Keratinocyte (primary cell): ENCODE measurements at regions not wholly inside any gene's neighbourhood (a gene's known extent, or its start where the extent isn't known, plus 50 kb on each side); places are given as distances from the start of the nearest gene placed in this dataset.

Experiments
- DNase-seq: peaks from one replicate; pipeline ENCODE4 v3.0.0-alpha.2; 2011; ENCODE audit warnings: low read depth, missing footprints, low spot score
- FAIRE-seq: peaks from 2 replicates; lab custom pipeline; 2011; peaks lifted over from hg19 to GRCh38; lab: Jason Lieb, UNC
- H2AFZ ChIP-seq: 2 replicates; pipeline ENCODE4 v1.6.0; 2012; ENCODE audit warnings: low read length, control low read depth, inconsistent platforms; ENCODE audit not compliant: control insufficient read depth
- H3K27ac ChIP-seq: 2 replicates; pipeline ENCODE4 v1.5.1; 2011; ENCODE audit warnings: low read length; ENCODE audit not compliant: control insufficient read depth, insufficient read depth
- H3K27me3 ChIP-seq: 3 replicates; pipeline ENCODE4 v1.6.0; 2011; ENCODE audit warnings: low read length; ENCODE audit not compliant: control insufficient read depth, insufficient read depth; ENCODE audit errors: extremely low read depth
- H3K36me3 ChIP-seq, 2 experiments: 2 replicates in 1 of 2; 3 replicates in 1 of 2; pipeline ENCODE4 v1.5.1; 2011; ENCODE audit warnings: low read length in 2 of 2, mild to moderate bottlenecking in 1 of 2; ENCODE audit not compliant: control insufficient read depth in 2 of 2, insufficient read depth in 2 of 2; ENCODE audit errors: extremely low read depth in 1 of 2
- H3K4me1 ChIP-seq: 3 replicates; pipeline ENCODE4 v1.5.1; 2011; ENCODE audit warnings: low read length; ENCODE audit not compliant: control insufficient read depth, insufficient read depth; ENCODE audit errors: extremely low read depth
- H3K4me2 ChIP-seq: 3 replicates; pipeline ENCODE4 v1.6.0; 2011; ENCODE audit warnings: low read depth, low read length; ENCODE audit not compliant: control insufficient read depth, insufficient read depth; ENCODE audit errors: extremely low read depth
- H3K4me3 ChIP-seq, 3 experiments: fragments of 200-600 bp in 1 of 3; sonication (generic) in 1 of 3; 2 replicates in 2 of 3; 3 replicates in 1 of 3; pipeline ENCODE4 v1.5.1; 2011 to 2016; ENCODE audit warnings: low read length in 3 of 3, mild to moderate bottlenecking in 3 of 3, control low read depth in 2 of 3, inconsistent platforms in 1 of 3, low read depth in 1 of 3, mixed read lengths in 1 of 3, mixed run types in 1 of 3, moderate library complexity in 1 of 3; ENCODE audit not compliant: control insufficient read depth in 2 of 3, insufficient read depth in 2 of 3; ENCODE audit errors: extremely low read depth in 1 of 3
- H3K79me2 ChIP-seq: 2 replicates; pipeline ENCODE4 v1.6.0; 2012; ENCODE audit warnings: low read length; ENCODE audit not compliant: control insufficient read depth, insufficient read depth
- H3K9ac ChIP-seq: 3 replicates; pipeline ENCODE4 v1.6.0; 2011; ENCODE audit warnings: low read length; ENCODE audit not compliant: control insufficient read depth, insufficient read depth; ENCODE audit errors: extremely low read depth
- H3K9me1 ChIP-seq: 3 replicates; pipeline ENCODE4 v1.6.0; 2011; ENCODE audit warnings: low read length; ENCODE audit not compliant: control insufficient read depth, insufficient read depth; ENCODE audit errors: extremely low read depth
- H3K9me3 ChIP-seq: 2 replicates; pipeline ENCODE4 v1.5.1; 2012; ENCODE audit warnings: low read depth, low read length; ENCODE audit not compliant: control insufficient read depth
- H4K20me1 ChIP-seq: 3 replicates; pipeline ENCODE4 v1.6.0; 2011; ENCODE audit warnings: low read length; ENCODE audit not compliant: control insufficient read depth, insufficient read depth; ENCODE audit errors: extremely low read depth
- EZH2 ChIP-seq: IDR thresholded peaks from one replicate; pipeline ENCODE4 v1.6.1; 2012; ENCODE audit warnings: inconsistent platforms, mild to moderate bottlenecking, low read length, moderate library complexity
- dilution Hi-C: fragments of 300-500 bp; cut with MboI; formaldehyde crosslinking; loops from one replicate; pipeline ENCODE4 v1.7.0; 2020; ENCODE audit warnings: low sequenced_read_pairs; ENCODE audit not compliant: extremely low pct_ligation_motif_present
- TF ChIP-seq, protein P1 (sequence below), 3 experiments: IDR thresholded peaks in 1 of 3; conservative IDR thresholded peaks in 1 of 3; optimal IDR thresholded peaks in 1 of 3; 2 replicates in 2 of 3; 3 replicates in 1 of 3; pipeline versions ENCODE3 to v1.5.1; 2011; ENCODE audit warnings: low read length in 3 of 3, mild to moderate bottlenecking in 3 of 3, moderate library complexity in 2 of 3, control low read depth in 1 of 3, inconsistent platforms in 1 of 3; ENCODE audit not compliant: insufficient read depth in 2 of 3; ENCODE audit errors: extremely low read depth in 1 of 3

DNA sequence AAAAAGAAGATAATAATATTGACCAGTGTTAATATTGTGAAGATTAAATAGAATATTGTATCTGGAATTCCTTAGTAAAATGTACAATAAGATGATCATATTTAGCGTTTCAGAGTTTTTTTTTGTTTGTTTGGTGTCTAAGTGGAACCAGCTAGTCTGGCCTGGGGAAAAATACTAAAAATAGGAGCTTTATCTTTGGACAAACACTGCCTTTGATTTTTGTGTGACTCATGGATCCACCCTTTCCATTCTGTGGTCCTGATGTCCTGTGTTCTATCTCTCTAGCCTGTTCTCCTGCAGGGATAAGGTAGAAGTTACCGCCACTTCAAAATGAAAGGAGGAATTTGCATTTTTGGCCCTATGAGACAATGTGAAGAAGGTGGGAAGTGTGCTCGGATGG is 79.7 kb upstream of the CRBN start:
- dilution Hi-C loops: no loop called here
- Histone ChIP-seq H3K9me3 (no peaks in the 10 kb centered on the region), H3K9me1 (no peaks in the 10 kb centered on the region), H3K27me3 (no peaks in the 10 kb centered on the region), H3K9ac (no peak overlapping the region), H3K4me2 (no peak overlapping the region), H4K20me1 (no peaks in the 10 kb centered on the region), H3K4me3 (no peak overlapping the region), H3K4me1 (no peaks in the 10 kb centered on the region), H3K79me2 (no peaks in the 10 kb centered on the region), H3K27ac (no peak overlapping the region), H3K36me3 (no peaks in the 10 kb centered on the region), H2AFZ (no peak overlapping the region)
- DNase-seq: no peak
- TF ChIP-seq EZH2: no peak
- TF ChIP-seq, protein P1, sequence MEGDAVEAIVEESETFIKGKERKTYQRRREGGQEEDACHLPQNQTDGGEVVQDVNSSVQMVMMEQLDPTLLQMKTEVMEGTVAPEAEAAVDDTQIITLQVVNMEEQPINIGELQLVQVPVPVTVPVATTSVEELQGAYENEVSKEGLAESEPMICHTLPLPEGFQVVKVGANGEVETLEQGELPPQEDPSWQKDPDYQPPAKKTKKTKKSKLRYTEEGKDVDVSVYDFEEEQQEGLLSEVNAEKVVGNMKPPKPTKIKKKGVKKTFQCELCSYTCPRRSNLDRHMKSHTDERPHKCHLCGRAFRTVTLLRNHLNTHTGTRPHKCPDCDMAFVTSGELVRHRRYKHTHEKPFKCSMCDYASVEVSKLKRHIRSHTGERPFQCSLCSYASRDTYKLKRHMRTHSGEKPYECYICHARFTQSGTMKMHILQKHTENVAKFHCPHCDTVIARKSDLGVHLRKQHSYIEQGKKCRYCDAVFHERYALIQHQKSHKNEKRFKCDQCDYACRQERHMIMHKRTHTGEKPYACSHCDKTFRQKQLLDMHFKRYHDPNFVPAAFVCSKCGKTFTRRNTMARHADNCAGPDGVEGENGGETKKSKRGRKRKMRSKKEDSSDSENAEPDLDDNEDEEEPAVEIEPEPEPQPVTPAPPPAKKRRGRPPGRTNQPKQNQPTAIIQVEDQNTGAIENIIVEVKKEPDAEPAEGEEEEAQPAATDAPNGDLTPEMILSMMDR (optimal IDR thresholded peaks at IDR 0.05 in 1 of 3, IDR thresholded peaks at IDR 0.05 in 1 of 3, conservative IDR thresholded peaks at IDR 0.05 in 1 of 3; ENCODE audit: extremely low read depth in 1 of 3, insufficient read depth in 2 of 3, low read length in 3 of 3): no peak
- no peak for FAIRE-seq

DNA sequence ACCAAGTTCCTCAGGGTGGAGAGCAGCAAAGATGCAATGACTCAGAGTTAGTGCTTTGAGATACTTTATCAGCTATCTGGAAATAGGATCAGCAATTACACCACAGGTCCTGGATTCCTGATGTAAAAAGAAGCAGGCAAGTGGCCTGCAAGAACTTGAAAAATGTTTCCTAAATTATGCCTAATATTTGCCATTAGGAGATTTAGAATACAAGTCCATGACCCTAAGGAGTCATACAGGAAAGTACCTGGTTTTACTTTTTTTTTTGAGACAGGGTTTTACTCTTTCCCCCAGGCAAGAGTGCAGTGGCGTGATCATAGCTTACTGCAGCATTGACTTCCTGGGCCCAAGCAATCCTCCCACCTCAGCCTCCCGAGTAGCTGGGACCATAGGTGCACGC is 78.8 kb upstream of the CRBN start:
- no peak for FAIRE-seq

More for the DNA sequence above, 78.8 kb upstream of the CRBN start:
- H3K27me3 ChIP-seq: no peaks in the 10 kb centered on the region
- no peaks in the 10 kb centered on the region for H4K20me1 ChIP-seq
- no peaks in the 10 kb centered on the region for H3K9me3 ChIP-seq
- H3K79me2 ChIP-seq: no peaks in the 10 kb centered on the region
- no peaks in the 10 kb centered on the region for H3K4me1 ChIP-seq
- H3K9me1 ChIP-seq: no peaks in the 10 kb centered on the region
- no peak overlapping the region for H3K4me2 ChIP-seq
- H2AFZ ChIP-seq: no peak overlapping the region
- no peak overlapping the region for H3K4me3 ChIP-seq
- no peak overlapping the region for H3K9ac ChIP-seq
- dilution Hi-C loops: no loop called here
- no peak overlapping the region for H3K27ac ChIP-seq
- H3K36me3 ChIP-seq: no peaks in the 10 kb centered on the region
- TF ChIP-seq, protein P1 (optimal IDR thresholded peaks at IDR 0.05 in 1 of 3, IDR thresholded peaks at IDR 0.05 in 1 of 3, conservative IDR thresholded peaks at IDR 0.05 in 1 of 3; ENCODE audit: extremely low read depth in 1 of 3, insufficient read depth in 2 of 3, low read length in 3 of 3): no peak
- no peak for TF ChIP-seq EZH2
- no peak for DNase-seq
